ENCODE measurements at regions not wholly inside any gene's neighbourhood (a gene's known extent, or its start where the extent isn't known, plus 50 kb on each side); places are given as distances from the start of the nearest gene placed in this dataset.

DNA sequence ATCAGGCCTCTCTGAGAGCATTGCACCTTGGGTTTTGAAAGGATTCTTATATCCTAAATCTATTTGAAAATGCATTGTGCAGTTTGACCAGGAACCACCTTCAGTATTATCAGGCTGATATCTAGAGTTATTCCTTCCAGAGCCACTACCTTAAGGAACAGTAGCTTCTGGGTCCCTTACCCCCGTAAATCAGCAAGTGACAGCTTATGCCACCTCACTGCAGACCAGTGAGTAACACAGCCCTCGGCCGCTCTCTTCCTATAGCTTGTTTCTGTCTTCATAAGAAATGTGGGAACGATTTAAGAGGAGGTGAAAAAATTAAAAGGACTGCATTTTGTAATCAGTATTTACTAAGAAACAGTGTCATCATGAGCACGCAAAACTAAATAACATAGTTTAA lies 584.2 kb downstream of the GALR1 start:
- Histone ChIP-seq H3K4me3 (ENCODE audit: low read length) (no peak overlapping the region), H3K9ac (ENCODE audit: low read depth, low read length) (no peak overlapping the region), H3K36me3 (ENCODE audit: insufficient read depth, low read depth, low read length) (no peaks in the 10 kb centered on the region), H3K9me3 (ENCODE audit: insufficient read depth, low read depth, low read length) (no peaks in the 10 kb centered on the region), H3K27ac (ENCODE audit: low read length) (no peak overlapping the region), H3K27me3 (ENCODE audit: insufficient read depth, low read length) (no peaks in the 10 kb centered on the region), H3K4me1 (ENCODE audit: insufficient read depth, low read length) (peaks cover 7% of the 10 kb centered on the region; the same call in 1 of the 2 replicates)

DNA sequence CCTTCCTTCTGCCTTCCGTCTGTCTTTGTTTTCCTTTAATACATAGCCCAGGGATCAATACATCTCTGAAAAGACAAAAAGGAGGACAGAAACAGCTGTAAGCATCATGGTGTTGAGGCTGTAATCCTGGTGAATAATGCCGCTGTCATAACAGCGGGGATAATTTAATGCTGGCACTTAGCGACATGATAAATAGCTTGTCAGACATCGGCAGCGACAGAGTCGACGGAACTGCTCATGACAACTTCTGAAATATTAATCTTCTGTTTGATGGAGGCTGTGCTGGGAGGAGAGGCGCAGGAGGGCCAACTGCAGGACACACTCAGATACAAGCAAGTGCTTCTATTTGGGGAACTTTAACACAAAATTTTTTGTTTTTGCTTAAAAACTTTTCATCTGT lies 602.2 kb downstream of the GALR1 start:
- Histone ChIP-seq H3K36me3 (ENCODE audit: insufficient read depth, low read depth, low read length) (no peaks in the 10 kb centered on the region), H3K27ac (ENCODE audit: low read length) (no peak overlapping the region), H3K4me1 (ENCODE audit: insufficient read depth, low read length) (peaks cover 9% of the 10 kb centered on the region; the same call in 1 of the 2 replicates), H3K9me3 (ENCODE audit: insufficient read depth, low read depth, low read length) (no peaks in the 10 kb centered on the region), H3K27me3 (ENCODE audit: insufficient read depth, low read length) (no peaks in the 10 kb centered on the region), H3K4me3 (ENCODE audit: low read length) (no peak overlapping the region), H3K9ac (ENCODE audit: low read depth, low read length) (no peak overlapping the region)

DNA sequence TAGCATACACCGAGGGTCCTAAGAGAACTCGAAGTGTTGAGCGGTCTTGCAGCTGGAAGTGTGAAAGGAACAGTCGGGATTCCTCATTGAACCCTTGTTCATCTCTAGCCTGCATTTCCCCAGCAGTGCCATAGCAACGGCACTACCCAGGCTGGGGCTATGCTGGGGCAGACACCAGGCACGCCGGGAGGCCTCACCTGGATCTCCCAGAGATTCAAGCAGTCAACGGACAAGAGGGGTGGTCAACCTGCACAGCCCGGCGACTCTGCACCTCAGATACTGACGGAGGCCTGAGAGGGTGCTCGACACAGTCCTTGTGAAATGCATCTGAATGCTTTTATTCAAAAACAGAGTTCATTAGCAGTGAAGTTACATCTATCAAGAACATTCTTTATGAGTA lies 604.2 kb downstream of the GALR1 start:
- no peak overlapping the region for H3K9ac ChIP-seq (ENCODE audit: low read depth, low read length)
- no peak overlapping the region for H3K4me3 ChIP-seq (ENCODE audit: low read length)
- no peaks in the 10 kb centered on the region; the same call in 1 of the 2 replicates for H3K27me3 ChIP-seq (ENCODE audit: insufficient read depth, low read length)
- no peaks in the 10 kb centered on the region for H3K36me3 ChIP-seq (ENCODE audit: insufficient read depth, low read depth, low read length)
- H3K27ac ChIP-seq (ENCODE audit: low read length) = no peak overlapping the region
- H3K9me3 ChIP-seq (ENCODE audit: insufficient read depth, low read depth, low read length) = no peaks in the 10 kb centered on the region
- peaks cover 9% of the 10 kb centered on the region; the same call in 1 of the 2 replicates for H3K4me1 ChIP-seq (ENCODE audit: insufficient read depth, low read length)

DNA sequence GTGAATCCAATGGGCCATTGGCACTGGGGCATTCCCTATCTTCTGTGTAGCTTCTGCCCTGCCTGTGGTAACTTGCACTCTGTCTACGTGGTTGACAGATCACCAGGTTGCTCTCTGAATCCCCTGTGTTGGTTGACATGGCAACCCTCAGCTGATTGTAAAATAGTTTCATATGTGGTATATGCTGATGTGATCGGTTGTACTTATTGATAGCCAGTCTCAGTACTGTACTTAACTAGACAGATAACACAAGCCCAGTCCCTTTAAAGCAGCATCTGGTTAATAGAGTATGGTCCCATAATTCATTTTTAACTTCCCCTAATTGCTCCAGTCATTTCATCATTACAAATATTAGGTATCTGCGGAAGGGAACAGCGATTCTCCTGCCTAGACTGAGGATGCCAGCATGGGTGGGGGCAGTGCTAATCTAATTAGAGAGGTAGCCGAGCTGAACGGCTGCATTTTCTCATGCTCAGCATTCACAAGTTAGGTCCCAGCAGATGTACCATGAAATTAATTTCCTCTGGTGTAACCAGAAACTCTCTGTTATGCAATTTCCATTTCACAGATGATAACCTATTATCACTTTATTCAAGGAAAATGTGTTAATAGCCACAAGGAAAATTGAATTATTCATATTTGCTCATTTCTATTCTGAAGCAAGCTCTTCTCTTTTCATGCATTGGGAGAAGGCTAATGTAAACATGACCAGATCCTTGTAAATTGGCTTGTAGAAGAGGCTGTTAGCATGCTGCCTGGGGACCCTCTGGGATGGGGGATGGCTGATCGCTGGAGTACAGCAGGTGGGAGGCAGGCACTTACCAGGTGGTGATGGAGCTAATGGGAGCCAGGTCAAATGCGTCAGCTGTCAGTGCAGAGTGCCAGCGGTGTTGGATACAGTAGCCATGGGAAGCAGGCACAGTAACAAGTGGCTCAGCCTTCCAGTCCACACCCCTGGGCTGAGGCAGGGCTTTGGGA lies 608.3 kb downstream of the GALR1 start:
- Histone ChIP-seq H3K4me3 (ENCODE audit: low read length) (no peak overlapping the region), H3K27me3 (ENCODE audit: insufficient read depth, low read length) (no peaks in the 10 kb centered on the region; the same call in 1 of the 2 replicates), H3K36me3 (ENCODE audit: insufficient read depth, low read depth, low read length) (no peaks in the 10 kb centered on the region), H3K9ac (ENCODE audit: low read depth, low read length) (no peak overlapping the region), H3K9me3 (ENCODE audit: insufficient read depth, low read depth, low read length) (no peaks in the 10 kb centered on the region), H3K27ac (ENCODE audit: low read length) (no peak overlapping the region), H3K4me1 (ENCODE audit: insufficient read depth, low read length) (no peaks in the 10 kb centered on the region)

DNA sequence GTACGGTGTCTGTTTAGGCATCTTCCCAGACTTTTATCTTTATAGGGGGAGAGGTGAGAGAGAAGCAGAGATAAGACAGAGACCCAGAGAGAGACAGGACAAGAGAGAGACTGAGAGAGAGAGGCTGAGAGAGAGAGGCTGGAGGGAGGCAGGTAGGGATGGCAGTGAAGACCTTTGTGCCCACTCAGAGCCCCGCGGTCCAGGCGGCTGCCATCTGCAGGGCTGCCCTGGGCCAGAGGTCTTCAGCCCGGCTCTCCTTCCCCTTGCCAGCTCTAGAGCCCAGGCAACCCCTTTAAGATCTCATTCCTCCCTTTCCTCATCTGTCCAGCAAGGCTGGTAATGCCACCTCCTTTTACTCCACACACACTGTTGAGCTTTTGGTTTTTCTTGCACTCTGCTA lies 610.0 kb downstream of the GALR1 start:
- Histone ChIP-seq H3K4me3 (ENCODE audit: low read length) (no peak overlapping the region), H3K9me3 (ENCODE audit: insufficient read depth, low read depth, low read length) (no peaks in the 10 kb centered on the region), H3K9ac (ENCODE audit: low read depth, low read length) (no peak overlapping the region), H3K36me3 (ENCODE audit: insufficient read depth, low read depth, low read length) (no peaks in the 10 kb centered on the region), H3K4me1 (ENCODE audit: insufficient read depth, low read length) (no peaks in the 10 kb centered on the region), H3K27me3 (ENCODE audit: insufficient read depth, low read length) (no peaks in the 10 kb centered on the region; the same call in 1 of the 2 replicates), H3K27ac (ENCODE audit: low read length) (no peak overlapping the region)

DNA sequence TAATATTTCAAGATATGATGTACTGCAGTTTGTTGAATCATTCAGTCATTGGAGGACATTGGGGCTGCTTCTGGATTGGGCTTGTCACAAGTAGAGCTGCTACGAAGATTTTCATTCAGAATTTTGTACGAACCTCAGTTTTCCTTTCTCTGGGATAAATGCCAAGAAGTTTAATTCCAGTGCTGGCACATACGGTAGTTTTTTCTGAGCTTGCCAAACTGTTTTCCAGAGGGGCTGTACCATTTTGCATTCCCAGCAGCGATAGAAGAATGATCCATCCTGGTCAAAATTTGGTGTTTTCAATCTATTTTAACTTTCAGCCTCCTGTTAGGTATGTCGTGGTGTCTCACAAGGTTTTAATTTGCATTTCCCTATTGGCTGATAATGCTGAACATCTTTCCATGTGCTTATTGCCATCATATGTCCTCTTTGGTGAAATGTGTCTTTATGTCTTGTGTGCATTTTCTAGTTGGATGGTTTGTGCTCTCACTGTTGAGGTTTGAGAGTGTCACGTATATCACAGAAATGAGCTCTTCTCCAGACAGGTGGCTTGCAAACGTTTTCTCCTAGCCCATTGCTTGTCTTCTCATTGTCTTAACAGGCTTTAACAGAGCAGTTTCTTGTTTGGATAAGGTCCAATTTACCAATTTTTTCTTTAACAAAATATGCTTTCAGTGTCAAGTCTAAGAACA lies 612.6 kb downstream of the GALR1 start:
- no peaks in the 10 kb centered on the region for H3K9me3 ChIP-seq (ENCODE audit: insufficient read depth, low read depth, low read length)

DNA sequence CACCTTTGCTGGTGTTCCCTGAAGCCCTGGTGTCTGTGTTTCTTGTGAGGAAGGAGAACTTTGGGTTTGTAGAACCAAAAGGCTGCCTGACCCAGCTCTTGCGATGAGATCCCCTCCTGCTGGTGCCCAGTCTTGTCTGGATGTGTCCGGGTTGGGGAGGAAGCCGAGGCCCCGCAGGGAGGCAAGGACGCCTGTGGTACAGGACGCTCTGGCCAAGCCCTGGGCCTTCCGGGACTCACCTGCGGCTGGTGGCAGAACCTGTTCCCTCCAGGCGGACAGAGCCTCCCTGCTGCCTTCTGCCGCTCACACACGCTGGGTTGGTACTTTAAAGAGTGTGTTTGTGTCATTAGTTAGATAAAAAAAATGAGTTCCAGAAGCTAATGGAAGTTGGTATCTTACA lies 616.2 kb downstream of the GALR1 start:
- Histone ChIP-seq H3K4me3 (ENCODE audit: low read length) (no peak overlapping the region), H3K9me3 (ENCODE audit: insufficient read depth, low read depth, low read length) (no peaks in the 10 kb centered on the region), H3K27me3 (ENCODE audit: insufficient read depth, low read length) (no peaks in the 10 kb centered on the region), H3K27ac (ENCODE audit: low read length) (no peak overlapping the region), H3K4me1 (ENCODE audit: insufficient read depth, low read length) (no peaks in the 10 kb centered on the region; the same call in 1 of the 2 replicates), H3K36me3 (ENCODE audit: insufficient read depth, low read depth, low read length) (no peaks in the 10 kb centered on the region), H3K9ac (ENCODE audit: low read depth, low read length) (no peak overlapping the region)

More for the DNA sequence above, 612.6 kb downstream of the GALR1 start:
- H3K27ac ChIP-seq (ENCODE audit: low read length) = no peak overlapping the region
- no peak overlapping the region for H3K9ac ChIP-seq (ENCODE audit: low read depth, low read length)
- H3K4me3 ChIP-seq (ENCODE audit: low read length) = no peak overlapping the region
- H3K36me3 ChIP-seq (ENCODE audit: insufficient read depth, low read depth, low read length) = no peaks in the 10 kb centered on the region
- H3K27me3 ChIP-seq (ENCODE audit: insufficient read depth, low read length) = no peaks in the 10 kb centered on the region; the same call in 1 of the 2 replicates
- no peaks in the 10 kb centered on the region for H3K4me1 ChIP-seq (ENCODE audit: insufficient read depth, low read length)

DNA sequence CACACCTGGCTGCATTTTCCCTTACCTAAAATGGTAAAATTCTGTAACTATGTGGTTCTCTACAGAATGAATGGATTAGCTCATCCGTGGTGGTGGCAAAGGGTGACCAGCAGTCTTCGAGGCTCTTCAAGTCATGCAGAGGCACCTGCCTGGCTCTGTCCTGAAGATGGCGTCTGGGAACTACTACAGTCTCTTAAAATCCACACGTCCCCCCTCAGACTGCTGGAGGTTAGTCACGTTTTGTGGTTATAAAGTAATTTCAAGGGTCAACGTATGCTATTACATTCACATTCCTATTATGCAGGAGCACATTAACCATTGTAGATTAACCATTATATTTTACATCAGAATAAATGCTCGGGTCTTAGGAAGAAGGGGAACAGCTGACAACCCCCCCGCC lies 616.7 kb downstream of the GALR1 start:
- H3K9ac ChIP-seq (ENCODE audit: low read depth, low read length) = no peak overlapping the region
- H3K4me1 ChIP-seq (ENCODE audit: insufficient read depth, low read length) = no peaks in the 10 kb centered on the region; the same call in 1 of the 2 replicates
- H3K4me3 ChIP-seq (ENCODE audit: low read length) = no peak overlapping the region
- no peaks in the 10 kb centered on the region for H3K27me3 ChIP-seq (ENCODE audit: insufficient read depth, low read length)
- H3K27ac ChIP-seq (ENCODE audit: low read length) = no peak overlapping the region
- H3K9me3 ChIP-seq (ENCODE audit: insufficient read depth, low read depth, low read length) = no peaks in the 10 kb centered on the region
- H3K36me3 ChIP-seq (ENCODE audit: insufficient read depth, low read depth, low read length) = no peaks in the 10 kb centered on the region

DNA sequence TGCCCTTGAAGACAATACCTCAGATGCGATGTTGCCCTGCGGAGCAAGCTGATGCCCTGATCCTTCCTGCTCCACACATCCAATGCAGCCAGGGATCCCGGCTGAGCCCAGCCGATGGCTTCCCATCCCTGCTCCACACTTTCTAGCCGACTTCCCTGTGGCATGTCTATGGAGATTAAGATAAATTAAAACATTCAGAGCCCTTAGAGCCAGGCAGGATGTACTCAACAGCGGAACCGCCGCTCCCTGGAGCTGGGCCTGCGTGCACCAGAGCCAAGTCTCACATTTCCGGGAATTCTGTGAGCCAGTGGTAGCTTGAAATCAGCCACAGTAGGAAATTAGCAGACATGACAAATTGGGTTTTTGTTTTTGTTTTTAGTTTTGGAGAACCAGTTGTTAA lies 620.6 kb downstream of the GALR1 start:
- H3K4me1 ChIP-seq (ENCODE audit: insufficient read depth, low read length) = no peaks in the 10 kb centered on the region; the same call in 1 of the 2 replicates
- H3K36me3 ChIP-seq (ENCODE audit: insufficient read depth, low read depth, low read length) = no peaks in the 10 kb centered on the region
- no peak overlapping the region for H3K9ac ChIP-seq (ENCODE audit: low read depth, low read length)
- no peak overlapping the region for H3K4me3 ChIP-seq (ENCODE audit: low read length)
- H3K27ac ChIP-seq (ENCODE audit: low read length) = no peak overlapping the region
- no peaks in the 10 kb centered on the region for H3K9me3 ChIP-seq (ENCODE audit: insufficient read depth, low read depth, low read length)
- no peaks in the 10 kb centered on the region; the same call in 1 of the 2 replicates for H3K27me3 ChIP-seq (ENCODE audit: insufficient read depth, low read length)

DNA sequence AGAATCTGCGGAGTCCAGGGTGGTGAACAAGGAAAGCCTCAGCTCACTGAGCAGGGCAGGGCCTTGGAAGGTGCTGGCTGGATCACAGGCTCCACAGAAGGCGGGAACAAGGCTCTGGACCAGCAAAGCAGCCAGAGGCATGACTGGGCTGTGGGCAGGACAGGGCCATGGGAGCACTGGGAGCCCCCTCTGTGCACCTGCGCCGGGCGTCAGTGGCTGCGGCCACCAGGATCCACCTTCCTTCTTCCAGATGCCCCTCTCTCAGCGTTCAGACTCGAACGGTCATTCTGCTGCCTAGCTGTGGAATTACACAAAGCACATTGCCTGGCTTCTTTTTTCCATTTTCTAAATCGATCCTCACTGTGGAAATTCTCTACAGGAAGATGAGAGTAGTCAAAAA lies 621.2 kb downstream of the GALR1 start:
- Histone ChIP-seq H3K27me3 (ENCODE audit: insufficient read depth, low read length) (no peaks in the 10 kb centered on the region; the same call in 1 of the 2 replicates), H3K9me3 (ENCODE audit: insufficient read depth, low read depth, low read length) (no peaks in the 10 kb centered on the region), H3K27ac (ENCODE audit: low read length) (no peak overlapping the region), H3K4me1 (ENCODE audit: insufficient read depth, low read length) (no peaks in the 10 kb centered on the region; the same call in 1 of the 2 replicates), H3K4me3 (ENCODE audit: low read length) (no peak overlapping the region), H3K36me3 (ENCODE audit: insufficient read depth, low read depth, low read length) (no peaks in the 10 kb centered on the region), H3K9ac (ENCODE audit: low read depth, low read length) (no peak overlapping the region)

DNA sequence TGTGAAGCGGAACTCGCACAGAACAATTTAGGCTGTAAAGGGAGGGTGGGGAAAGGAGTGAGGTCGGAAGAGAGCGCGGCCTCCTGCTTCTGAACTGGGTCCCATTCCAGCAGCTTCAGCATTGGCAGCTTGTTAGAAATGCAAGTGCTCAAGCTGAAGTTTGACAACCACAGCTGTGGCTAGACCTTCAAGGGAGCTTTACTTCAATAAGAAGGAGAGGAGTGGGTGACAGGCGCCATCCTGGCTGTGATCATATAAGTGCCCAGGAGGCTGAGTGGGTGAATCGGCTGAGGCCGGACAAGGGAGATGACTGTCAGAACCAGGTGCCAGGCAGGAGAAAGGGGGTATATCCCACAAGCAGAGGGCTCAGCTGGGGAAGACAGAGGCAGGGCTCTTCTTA lies 622.5 kb downstream of the GALR1 start:
- no peak overlapping the region for H3K4me3 ChIP-seq (ENCODE audit: low read length)
- H3K9ac ChIP-seq (ENCODE audit: low read depth, low read length) = no peak overlapping the region
- H3K9me3 ChIP-seq (ENCODE audit: insufficient read depth, low read depth, low read length) = no peaks in the 10 kb centered on the region
- no peaks in the 10 kb centered on the region for H3K36me3 ChIP-seq (ENCODE audit: insufficient read depth, low read depth, low read length)
- H3K27me3 ChIP-seq (ENCODE audit: insufficient read depth, low read length) = no peaks in the 10 kb centered on the region; the same call in 1 of the 2 replicates
- H3K4me1 ChIP-seq (ENCODE audit: insufficient read depth, low read length) = no peaks in the 10 kb centered on the region; the same call in 1 of the 2 replicates
- no peak overlapping the region for H3K27ac ChIP-seq (ENCODE audit: low read length)
